ENCODE measurements at regions not wholly inside any gene's neighbourhood (a gene's known extent, or its start where the extent isn't known, plus 50 kb on each side); places are given as distances from the start of the nearest gene placed in this dataset.
A peak's percentile ranks its signal among the peaks of the same experiment; 100 is the strongest.
"Not testable (repeated sequence)": the region's sequence is repeated elsewhere in the genome, so short reads cannot be mapped to it uniquely, and the experiment has no call there.

GRCh38 chr13:37475966-37476365 lies 122.6 kb downstream of the POSTN start:
- no peak overlapping the region for H3K9ac ChIP-seq (ENCODE audit: insufficient read depth, low read length)
- no peak overlapping the region for H3K4me3 ChIP-seq (replicated peaks in 1 of 4; ENCODE audit: control extremely low read depth in 1 of 4, insufficient read depth in 1 of 4, low read depth in 3 of 4, low read length in 4 of 4)
- TF ChIP-seq EZH2 (IDR thresholded peaks at IDR 0.05; ENCODE audit: low read length, missing control alignments) (no peak), CTCF (conservative IDR thresholded peaks at IDR 0.05 in 1 of 2, IDR thresholded peaks at IDR 0.05 in 1 of 2; ENCODE audit: low read depth in 1 of 2, low read length in 2 of 2) (no peak)
- H3K36me3 ChIP-seq (ENCODE audit: control insufficient read depth, insufficient read depth, low read length): no peaks in the 10 kb centered on the region
- no peaks in the 10 kb centered on the region for H4K20me1 ChIP-seq (ENCODE audit: control insufficient read depth, extremely low read depth, insufficient read depth, low read length)
- H3K79me2 ChIP-seq (ENCODE audit: control insufficient read depth, insufficient read depth, low read length): no peaks in the 10 kb centered on the region
- peak in 1 of 2 donors; percentile 76 for DNase-seq (ENCODE audit: low read depth in 2 of 2)
- H3K4me2 ChIP-seq (ENCODE audit: extremely low read depth, insufficient read depth, low read length): no peak overlapping the region
- H3K9me3 ChIP-seq (ENCODE audit: control insufficient read depth, insufficient read depth, low read depth, low read length): no peaks in the 10 kb centered on the region
- H3K4me1 ChIP-seq (ENCODE audit: control insufficient read depth, extremely low read depth, insufficient read depth, low read length): peaks cover 3% of the 10 kb centered on the region
- H3K27ac ChIP-seq (ENCODE audit: insufficient read depth, low read length): no peak overlapping the region
- no peak overlapping the region for H2AFZ ChIP-seq (ENCODE audit: low read length)
- H3K27me3 ChIP-seq (ENCODE audit: control insufficient read depth, insufficient read depth, low read length): no peaks in the 10 kb centered on the region

- no peaks in the 10 kb centered on the region for H4K20me1 ChIP-seq (ENCODE audit: control insufficient read depth, extremely low read depth, insufficient read depth, low read length)
- H3K9ac ChIP-seq (ENCODE audit: insufficient read depth, low read length): no peak overlapping the region
- H3K36me3 ChIP-seq (ENCODE audit: control insufficient read depth, insufficient read depth, low read length): no peaks in the 10 kb centered on the region
- H3K4me2 ChIP-seq (ENCODE audit: extremely low read depth, insufficient read depth, low read length): no peak overlapping the region
- TF ChIP-seq EZH2 (IDR thresholded peaks at IDR 0.05; ENCODE audit: low read length, missing control alignments) (no peak), CTCF (conservative IDR thresholded peaks at IDR 0.05 in 1 of 2, IDR thresholded peaks at IDR 0.05 in 1 of 2; ENCODE audit: low read depth in 1 of 2, low read length in 2 of 2) (no peak)
- no peak overlapping the region for H2AFZ ChIP-seq (ENCODE audit: low read length)
- no peak overlapping the region for H3K4me3 ChIP-seq (replicated peaks in 1 of 4; ENCODE audit: control extremely low read depth in 1 of 4, insufficient read depth in 1 of 4, low read depth in 3 of 4, low read length in 4 of 4)
- no peaks in the 10 kb centered on the region for H3K79me2 ChIP-seq (ENCODE audit: control insufficient read depth, insufficient read depth, low read length)
- H3K27ac ChIP-seq (ENCODE audit: insufficient read depth, low read length): no peak overlapping the region
- no peaks in the 10 kb centered on the region for H3K9me3 ChIP-seq (ENCODE audit: control insufficient read depth, insufficient read depth, low read depth, low read length)
- no peak for DNase-seq (ENCODE audit: low read depth in 2 of 2)
- peaks cover 3% of the 10 kb centered on the region for H3K4me1 ChIP-seq (ENCODE audit: control insufficient read depth, extremely low read depth, insufficient read depth, low read length)
- H3K27me3 ChIP-seq (ENCODE audit: control insufficient read depth, insufficient read depth, low read length): no peaks in the 10 kb centered on the region
These were observed 123.4 kb downstream of the POSTN start for GRCh38 chr13:37475151-37475550.

- DNase-seq (ENCODE audit: low read depth in 2 of 2): no peak
- peaks cover 3% of the 10 kb centered on the region for H3K4me1 ChIP-seq (ENCODE audit: control insufficient read depth, extremely low read depth, insufficient read depth, low read length)
These were observed 125.5 kb downstream of the POSTN start for GRCh38 chr13:37473035-37473434.

GRCh38 chr13:37472266-37472665 lies 126.3 kb downstream of the POSTN start:
- not testable (repeated sequence) for H3K4me3 ChIP-seq (replicated peaks in 1 of 4; ENCODE audit: control extremely low read depth in 1 of 4, insufficient read depth in 1 of 4, low read depth in 3 of 4, low read length in 4 of 4); H4K20me1 ChIP-seq (ENCODE audit: control insufficient read depth, extremely low read depth, insufficient read depth, low read length); DNase-seq (ENCODE audit: low read depth in 2 of 2); H3K27me3 ChIP-seq (ENCODE audit: control insufficient read depth, insufficient read depth, low read length); H3K27ac ChIP-seq (ENCODE audit: insufficient read depth, low read length); H3K79me2 ChIP-seq (ENCODE audit: control insufficient read depth, insufficient read depth, low read length); H3K4me2 ChIP-seq (ENCODE audit: extremely low read depth, insufficient read depth, low read length); H3K9me3 ChIP-seq (ENCODE audit: control insufficient read depth, insufficient read depth, low read depth, low read length); H3K9ac ChIP-seq (ENCODE audit: insufficient read depth, low read length); H3K36me3 ChIP-seq (ENCODE audit: control insufficient read depth, insufficient read depth, low read length); H2AFZ ChIP-seq (ENCODE audit: low read length); H3K4me1 ChIP-seq (ENCODE audit: control insufficient read depth, extremely low read depth, insufficient read depth, low read length)

More at GRCh38 chr13:37473035-37473434, 125.5 kb downstream of the POSTN start:
- no peaks in the 10 kb centered on the region for H3K79me2 ChIP-seq (ENCODE audit: control insufficient read depth, insufficient read depth, low read length)
- H3K9ac ChIP-seq (ENCODE audit: insufficient read depth, low read length): no peak overlapping the region
- H3K4me2 ChIP-seq (ENCODE audit: extremely low read depth, insufficient read depth, low read length): no peak overlapping the region
- no peaks in the 10 kb centered on the region for H3K9me3 ChIP-seq (ENCODE audit: control insufficient read depth, insufficient read depth, low read depth, low read length)
- H3K36me3 ChIP-seq (ENCODE audit: control insufficient read depth, insufficient read depth, low read length): no peaks in the 10 kb centered on the region
- no peak overlapping the region for H3K27ac ChIP-seq (ENCODE audit: insufficient read depth, low read length)
- no peak overlapping the region for H2AFZ ChIP-seq (ENCODE audit: low read length)
- H3K27me3 ChIP-seq (ENCODE audit: control insufficient read depth, insufficient read depth, low read length): no peaks in the 10 kb centered on the region
- TF ChIP-seq EZH2 (IDR thresholded peaks at IDR 0.05; ENCODE audit: low read length, missing control alignments) (no peak), CTCF (conservative IDR thresholded peaks at IDR 0.05 in 1 of 2, IDR thresholded peaks at IDR 0.05 in 1 of 2; ENCODE audit: low read depth in 1 of 2, low read length in 2 of 2) (no peak)
- H4K20me1 ChIP-seq (ENCODE audit: control insufficient read depth, extremely low read depth, insufficient read depth, low read length): no peaks in the 10 kb centered on the region
- no peak overlapping the region for H3K4me3 ChIP-seq (replicated peaks in 1 of 4; ENCODE audit: control extremely low read depth in 1 of 4, insufficient read depth in 1 of 4, low read depth in 3 of 4, low read length in 4 of 4)

Measured in fibroblast of lung (primary cell).